GM21576 (cell line): ENCODE measurements at regions not wholly inside any gene's neighbourhood (a gene's known extent, or its start where the extent isn't known, plus 50 kb on each side); places are given as distances from the start of the nearest gene placed in this dataset.
"Not testable (repeated sequence)": the region's sequence is repeated elsewhere in the genome, so short reads cannot be mapped to it uniquely, and the experiment has no call there.

Experiments used
- ATAC-seq: cut with Tn5 transposase; IDR thresholded peaks from one replicate; pipeline ENCODE4 v1.9.1; 2021; ENCODE audit warnings: mild to moderate bottlenecking, moderate library complexity; ENCODE audit not compliant: unreplicated experiment

- ATAC-seq = no peak
These were observed 101.7 kb downstream of the ADAMTS15 start for GRCh38 chr11:130550150-130550549.

- ATAC-seq = no peak
These were observed 102.5 kb downstream of the ADAMTS15 start for GRCh38 chr11:130550984-130551383.

- no peak for ATAC-seq
These were observed 102.9 kb downstream of the ADAMTS15 start for GRCh38 chr11:130551388-130551787.

GRCh38 chr11:130553306-130553705, 104.9 kb downstream of the ADAMTS15 start:
- no peak for ATAC-seq

- ATAC-seq = no peak
These were observed 106.0 kb downstream of the ADAMTS15 start for GRCh38 chr11:130554241-130555055.

GRCh38 chr11:130555251-130555841, 106.9 kb downstream of the ADAMTS15 start:
- ATAC-seq = no peak

- ATAC-seq = no peak
These were observed 111.7 kb downstream of the ADAMTS15 start for GRCh38 chr11:130560000-130560780.

GRCh38 chr11:130560781-130561109, 112.3 kb downstream of the ADAMTS15 start:
- no peak for ATAC-seq

- no peak for ATAC-seq
These were observed 113.0 kb downstream of the ADAMTS15 start for GRCh38 chr11:130561441-130561881.

GRCh38 chr11:130562549-130562948, 114.1 kb downstream of the ADAMTS15 start:
- ATAC-seq = no peak

GRCh38 chr11:130566360-130566759, 117.9 kb downstream of the ADAMTS15 start:
- not testable (repeated sequence) for ATAC-seq

- ATAC-seq = no peak
These were observed 123.1 kb downstream of the ADAMTS15 start for GRCh38 chr11:130571519-130571918.

GRCh38 chr11:130571947-130572584, 123.6 kb downstream of the ADAMTS15 start:
- ATAC-seq = no peak

GRCh38 chr11:130573767-130574166, 125.3 kb downstream of the ADAMTS15 start:
- ATAC-seq = no peak

- ATAC-seq = no peak
These were observed 126.3 kb downstream of the ADAMTS15 start for GRCh38 chr11:130574740-130575139.

GRCh38 chr11:130576146-130576545, 127.7 kb downstream of the ADAMTS15 start:
- no peak for ATAC-seq

- no peak for ATAC-seq
These were observed 130.4 kb downstream of the ADAMTS15 start for GRCh38 chr11:130578738-130579368.

- no peak for ATAC-seq
These were observed 131.9 kb downstream of the ADAMTS15 start for GRCh38 chr11:130580372-130580771.

GRCh38 chr11:130580891-130581492, 132.5 kb downstream of the ADAMTS15 start:
- no peak for ATAC-seq

GRCh38 chr11:130581646-130582045, 133.2 kb downstream of the ADAMTS15 start:
- ATAC-seq = no peak
